GM21723 (cell line): ENCODE measurements at regions not wholly inside any gene's neighbourhood (a gene's known extent, or its start where the extent isn't known, plus 50 kb on each side); places are given as distances from the start of the nearest gene placed in this dataset.

Experiments used
- ATAC-seq: cut with Tn5 transposase; IDR thresholded peaks from one replicate; pipeline ENCODE4 v1.9.1; 2021; ENCODE audit warnings: mild to moderate bottlenecking, moderate library complexity; ENCODE audit not compliant: unreplicated experiment

GRCh38 chr18:22613058-22613690 is 195.5 kb upstream of the CTAGE1 start:
- no peak for ATAC-seq

- no peak for ATAC-seq
These were observed 196.1 kb upstream of the CTAGE1 start for GRCh38 chr18:22613788-22614187.

- no peak for ATAC-seq
These were observed 205.8 kb upstream of the CTAGE1 start for GRCh38 chr18:22623513-22623912.

GRCh38 chr18:22624176-22624575 is 206.5 kb upstream of the CTAGE1 start:
- ATAC-seq = no peak

GRCh38 chr18:22625406-22625805 is 207.7 kb upstream of the CTAGE1 start:
- ATAC-seq = no peak

GRCh38 chr18:22626771-22627170 is 209.1 kb upstream of the CTAGE1 start:
- no peak for ATAC-seq

GRCh38 chr18:22627506-22627905 is 209.8 kb upstream of the CTAGE1 start:
- ATAC-seq = no peak

- no peak for ATAC-seq
These were observed 211.2 kb upstream of the CTAGE1 start for GRCh38 chr18:22628795-22629510.

- no peak for ATAC-seq
These were observed 213.3 kb upstream of the CTAGE1 start for GRCh38 chr18:22630980-22631379.

- ATAC-seq = no peak
These were observed 214.5 kb upstream of the CTAGE1 start for GRCh38 chr18:22632191-22632590.

GRCh38 chr18:22634464-22634863 is 216.7 kb upstream of the CTAGE1 start:
- no peak for ATAC-seq

- ATAC-seq = no peak
These were observed 220.1 kb upstream of the CTAGE1 start for GRCh38 chr18:22637787-22638186.

GRCh38 chr18:22639026-22639463 is 221.3 kb upstream of the CTAGE1 start:
- ATAC-seq = no peak

- no peak for ATAC-seq
These were observed 221.8 kb upstream of the CTAGE1 start for GRCh38 chr18:22639561-22639960.

- no peak for ATAC-seq
These were observed 222.6 kb upstream of the CTAGE1 start for GRCh38 chr18:22640281-22640842.

GRCh38 chr18:22641958-22642357 is 224.2 kb upstream of the CTAGE1 start:
- no peak for ATAC-seq

- ATAC-seq = no peak
These were observed 226.0 kb upstream of the CTAGE1 start for GRCh38 chr18:22643731-22644130.

GRCh38 chr18:22650247-22650646 is 232.5 kb upstream of the CTAGE1 start:
- no peak for ATAC-seq

- ATAC-seq = no peak
These were observed 239.9 kb upstream of the CTAGE1 start for GRCh38 chr18:22657619-22658018.

- ATAC-seq = no peak
These were observed 240.6 kb upstream of the CTAGE1 start for GRCh38 chr18:22658318-22658717.

- no peak for ATAC-seq
These were observed 245.7 kb upstream of the CTAGE1 start for GRCh38 chr18:22663378-22663777.

GRCh38 chr18:22666411-22666940 is 248.8 kb upstream of the CTAGE1 start:
- ATAC-seq = no peak
